Fibroblast of lung (primary cell): ENCODE measurements at regions not wholly inside any gene's neighbourhood (a gene's known extent, or its start where the extent isn't known, plus 50 kb on each side); places are given as distances from the start of the nearest gene placed in this dataset.

Experiments used
- EZH2 ChIP-seq: IDR thresholded peaks from 2 replicates; pipeline ENCODE4 v1.5.1; 2012; ENCODE audit warnings: low read length, control low read depth, mild to moderate bottlenecking; ENCODE audit errors: missing control alignments
- TF ChIP-seq, protein P1 (sequence below), 2 donors: IDR thresholded peaks in 1 of 2; conservative IDR thresholded peaks in 1 of 2; 1 replicate in 1 of 2; 2 replicates in 1 of 2; pipeline ENCODE4 v1.5.1; 2011 to 2012; ENCODE audit warnings: low read length in 2 of 2, control low read depth in 1 of 2, inconsistent platforms in 1 of 2, low read depth in 1 of 2, mild to moderate bottlenecking in 1 of 2

DNA sequence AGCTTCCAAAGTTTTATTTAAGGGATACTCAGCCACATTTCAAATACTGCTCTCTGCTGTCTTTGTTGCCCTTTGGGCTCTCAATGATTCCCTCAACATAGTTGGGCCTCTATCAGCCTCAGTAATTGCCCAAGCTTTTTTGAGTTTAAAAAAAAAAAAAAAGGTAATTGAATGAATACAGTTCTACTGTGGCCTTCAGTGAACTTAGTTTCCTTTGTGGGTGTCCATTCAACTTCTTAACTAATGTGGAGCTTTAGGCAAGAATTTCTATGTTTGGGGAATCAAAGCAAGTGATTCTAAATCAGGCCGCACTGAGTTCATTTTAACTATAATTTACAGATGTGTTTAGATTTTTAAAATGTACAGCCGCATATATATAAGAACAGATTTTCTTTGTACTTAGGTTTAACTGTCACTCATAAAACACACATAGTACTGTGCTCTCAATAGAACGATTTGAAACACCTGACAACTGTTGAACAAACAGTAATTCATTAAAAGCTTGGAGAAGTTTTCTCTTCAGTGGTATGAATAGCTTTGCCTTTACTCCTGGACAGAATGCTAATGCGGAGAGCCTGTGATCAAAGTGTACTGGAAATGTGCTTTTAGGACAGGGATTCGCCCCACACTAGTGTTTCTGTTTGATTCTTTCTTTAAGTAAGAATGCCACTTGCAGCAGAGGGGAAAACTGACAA, 844.9 kb upstream of the SEMA6D start:
- TF ChIP-seq, protein P1, sequence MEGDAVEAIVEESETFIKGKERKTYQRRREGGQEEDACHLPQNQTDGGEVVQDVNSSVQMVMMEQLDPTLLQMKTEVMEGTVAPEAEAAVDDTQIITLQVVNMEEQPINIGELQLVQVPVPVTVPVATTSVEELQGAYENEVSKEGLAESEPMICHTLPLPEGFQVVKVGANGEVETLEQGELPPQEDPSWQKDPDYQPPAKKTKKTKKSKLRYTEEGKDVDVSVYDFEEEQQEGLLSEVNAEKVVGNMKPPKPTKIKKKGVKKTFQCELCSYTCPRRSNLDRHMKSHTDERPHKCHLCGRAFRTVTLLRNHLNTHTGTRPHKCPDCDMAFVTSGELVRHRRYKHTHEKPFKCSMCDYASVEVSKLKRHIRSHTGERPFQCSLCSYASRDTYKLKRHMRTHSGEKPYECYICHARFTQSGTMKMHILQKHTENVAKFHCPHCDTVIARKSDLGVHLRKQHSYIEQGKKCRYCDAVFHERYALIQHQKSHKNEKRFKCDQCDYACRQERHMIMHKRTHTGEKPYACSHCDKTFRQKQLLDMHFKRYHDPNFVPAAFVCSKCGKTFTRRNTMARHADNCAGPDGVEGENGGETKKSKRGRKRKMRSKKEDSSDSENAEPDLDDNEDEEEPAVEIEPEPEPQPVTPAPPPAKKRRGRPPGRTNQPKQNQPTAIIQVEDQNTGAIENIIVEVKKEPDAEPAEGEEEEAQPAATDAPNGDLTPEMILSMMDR (conservative IDR thresholded peaks at IDR 0.05 in 1 of 2, IDR thresholded peaks at IDR 0.05 in 1 of 2; ENCODE audit: low read depth in 1 of 2, low read length in 2 of 2): no peak
- TF ChIP-seq EZH2: no peak
